Inflammatory macrophage treated with lipopolysaccharide for 1 hour (primary cell): ENCODE measurements at regions not wholly inside any gene's neighbourhood (a gene's known extent, or its start where the extent isn't known, plus 50 kb on each side); places are given as distances from the start of the nearest gene placed in this dataset.
"Not testable (repeated sequence)": the region's sequence is repeated elsewhere in the genome, so short reads cannot be mapped to it uniquely, and the experiment has no call there.

Source experiments
- DNase-seq, 2 donors: peaks; one replicate each; pipeline ENCODE4 v3.0.0-alpha.2; 2020 to 2022

- not testable (repeated sequence) for DNase-seq
These were observed 209.3 kb upstream of the PRSS58 start for GRCh38 chr7:142467056-142467655.

- DNase-seq, result no peak
These were observed 205.6 kb upstream of the PRSS58 start for GRCh38 chr7:142463401-142463850.

GRCh38 chr7:142461437-142461836, 203.6 kb upstream of the PRSS58 start:
- DNase-seq, result no peak

GRCh38 chr7:142460402-142461117, 202.7 kb upstream of the PRSS58 start:
- DNase-seq, result no peak

- peak; percentile 37 to 65 for DNase-seq
These were observed 201.7 kb upstream of the PRSS58 start for GRCh38 chr7:142459551-142459963.

- no peak for DNase-seq
These were observed 199.4 kb upstream of the PRSS58 start for GRCh38 chr7:142457146-142457703.

GRCh38 chr7:142455392-142455791, 197.5 kb upstream of the PRSS58 start:
- no peak for DNase-seq

GRCh38 chr7:142454862-142455261, 197.0 kb upstream of the PRSS58 start:
- DNase-seq, result peak in 1 of 2 donors; percentile 34

GRCh38 chr7:142452791-142453190, 194.9 kb upstream of the PRSS58 start:
- DNase-seq, result no peak

- DNase-seq, result no peak
These were observed 194.0 kb upstream of the PRSS58 start for GRCh38 chr7:142451817-142452216.

GRCh38 chr7:142451296-142451695, 193.4 kb upstream of the PRSS58 start:
- no peak for DNase-seq

GRCh38 chr7:142450695-142451094, 192.8 kb upstream of the PRSS58 start:
- no peak for DNase-seq

GRCh38 chr7:142450206-142450605, 192.3 kb upstream of the PRSS58 start:
- DNase-seq, result no peak

- DNase-seq, result not testable (repeated sequence)
These were observed 191.0 kb upstream of the PRSS58 start for GRCh38 chr7:142448857-142449256.

GRCh38 chr7:142447762-142448161, 189.9 kb upstream of the PRSS58 start:
- no peak for DNase-seq

- no peak for DNase-seq
These were observed 187.3 kb upstream of the PRSS58 start for GRCh38 chr7:142445019-142445686.

GRCh38 chr7:142443216-142444010, 185.6 kb upstream of the PRSS58 start:
- peak; percentile 41 to 54 for DNase-seq

GRCh38 chr7:142442396-142442795, 184.5 kb upstream of the PRSS58 start:
- peak; percentile 29 to 51 for DNase-seq

- peak; percentile 22 to 38 for DNase-seq
These were observed 183.1 kb upstream of the PRSS58 start for GRCh38 chr7:142440906-142441411.

GRCh38 chr7:142440219-142440905, 182.5 kb upstream of the PRSS58 start:
- no peak for DNase-seq

- DNase-seq, result peak; percentile 9 to 20
These were observed 181.9 kb upstream of the PRSS58 start for GRCh38 chr7:142439739-142440138.
